ENCODE measurements at regions not wholly inside any gene's neighbourhood (a gene's known extent, or its start where the extent isn't known, plus 50 kb on each side); places are given as distances from the start of the nearest gene placed in this dataset.

GRCh38 chr10:123509338-123509737 is 156.8 kb upstream of the GPR26 start:
- no peak overlapping the region for H2BK20ac ChIP-seq (ENCODE audit: low read depth, low read length, poor library complexity, severe bottlenecking)
- H4K5ac ChIP-seq (ENCODE audit: insufficient read length, low read depth, low read length) = no peak overlapping the region
- no peaks in the 10 kb centered on the region for H3K27me3 ChIP-seq (ENCODE audit: insufficient read depth, low read length)
- H3K23me2 ChIP-seq (ENCODE audit: insufficient read length, low read depth, low read length, poor library complexity, severe bottlenecking) = no peaks in the 10 kb centered on the region
- H3K4me2 ChIP-seq (ENCODE audit: insufficient read depth, insufficient read length, low read length) = no peak overlapping the region
- no peak overlapping the region for H3K27ac ChIP-seq (ENCODE audit: insufficient read length, low read depth, low read length)
- TF ChIP-seq, protein P1, sequence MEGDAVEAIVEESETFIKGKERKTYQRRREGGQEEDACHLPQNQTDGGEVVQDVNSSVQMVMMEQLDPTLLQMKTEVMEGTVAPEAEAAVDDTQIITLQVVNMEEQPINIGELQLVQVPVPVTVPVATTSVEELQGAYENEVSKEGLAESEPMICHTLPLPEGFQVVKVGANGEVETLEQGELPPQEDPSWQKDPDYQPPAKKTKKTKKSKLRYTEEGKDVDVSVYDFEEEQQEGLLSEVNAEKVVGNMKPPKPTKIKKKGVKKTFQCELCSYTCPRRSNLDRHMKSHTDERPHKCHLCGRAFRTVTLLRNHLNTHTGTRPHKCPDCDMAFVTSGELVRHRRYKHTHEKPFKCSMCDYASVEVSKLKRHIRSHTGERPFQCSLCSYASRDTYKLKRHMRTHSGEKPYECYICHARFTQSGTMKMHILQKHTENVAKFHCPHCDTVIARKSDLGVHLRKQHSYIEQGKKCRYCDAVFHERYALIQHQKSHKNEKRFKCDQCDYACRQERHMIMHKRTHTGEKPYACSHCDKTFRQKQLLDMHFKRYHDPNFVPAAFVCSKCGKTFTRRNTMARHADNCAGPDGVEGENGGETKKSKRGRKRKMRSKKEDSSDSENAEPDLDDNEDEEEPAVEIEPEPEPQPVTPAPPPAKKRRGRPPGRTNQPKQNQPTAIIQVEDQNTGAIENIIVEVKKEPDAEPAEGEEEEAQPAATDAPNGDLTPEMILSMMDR (conservative IDR thresholded peaks at IDR 0.05) = no peak
- H3K27ac Mint-ChIP-seq = no peak overlapping the region
- H2BK15ac ChIP-seq (ENCODE audit: low read depth, low read length) = no peak overlapping the region
- H2BK5ac ChIP-seq (ENCODE audit: insufficient read length, low read length) = no peak overlapping the region
- no peak overlapping the region for H3K14ac ChIP-seq (ENCODE audit: insufficient read depth, low read length)
- WGBS (ENCODE audit: extremely low coverage, insufficient read length, low lambda C conversion rate) = no CpG with 5 or more reads among the region's 2 CpGs
- H3K79me1 ChIP-seq (ENCODE audit: insufficient read depth, low read depth, low read length, poor library complexity, severe bottlenecking) = no peaks in the 10 kb centered on the region
- H4K91ac ChIP-seq (ENCODE audit: insufficient read length, low read depth, low read length) = no peak overlapping the region
- no peak overlapping the region for H3K4me3 Mint-ChIP-seq
- no peak overlapping the region for H3K56ac ChIP-seq (ENCODE audit: insufficient read length, low read depth, low read length)
- 0 out of 2 replicates have a peak, but pooled peaks cover 2% of the 10 kb centered on the region for H3K4me1 ChIP-seq (ENCODE audit: insufficient read depth, low read length)
- H3K4me1 Mint-ChIP-seq = peaks cover 18 to 21% of the 10 kb centered on the region in 2 experiments
- no peak overlapping the region for H3K9ac ChIP-seq (ENCODE audit: extremely low read depth, insufficient read length, low read length)
- no peak overlapping the region for H2AFZ ChIP-seq (ENCODE audit: low read length)
- peaks cover 2% of the 10 kb centered on the region for H3K27me3 Mint-ChIP-seq (ENCODE audit: low read depth)
- no peaks in the 10 kb centered on the region for H4K20me1 ChIP-seq (ENCODE audit: control insufficient read depth, insufficient read depth, insufficient read length)
- no peaks in the 10 kb centered on the region for H3K79me2 ChIP-seq (ENCODE audit: insufficient read depth, low read length)
- H4K8ac ChIP-seq (replicated peaks; ENCODE audit: insufficient read length, low read depth, low read length) = no peak overlapping the region
- no peaks in the 10 kb centered on the region; a peak in 1 of 5 replicates for H3K9me3 Mint-ChIP-seq
- DNase-seq = no peak
- no peak overlapping the region for H2BK120ac ChIP-seq (ENCODE audit: low read depth, low read length, poor library complexity, severe bottlenecking)
- no peak overlapping the region for H3K23ac ChIP-seq (ENCODE audit: insufficient read length, low read depth, low read length)
- H3K9me3 ChIP-seq (ENCODE audit: control insufficient read depth, low read depth, low read length) = no peaks in the 10 kb centered on the region
- no peak overlapping the region for H2BK12ac ChIP-seq (ENCODE audit: insufficient read length, low read depth, low read length)
- H3T11ph ChIP-seq (ENCODE audit: low read length) = no peak overlapping the region
- H2AK5ac ChIP-seq (ENCODE audit: insufficient read length, low read length) = no peak overlapping the region
- no peak overlapping the region for H3K4ac ChIP-seq (ENCODE audit: low read depth, low read length)
- H3K36me3 Mint-ChIP-seq (ENCODE audit: insufficient read depth in 1 of 3, low read depth in 3 of 3) = peaks cover 0 to 5% (median 2%) of the 10 kb centered on the region in 3 experiments; a peak in 2 of 7 replicates
- H3K18ac ChIP-seq (ENCODE audit: insufficient read length, low read depth, low read length) = no peak overlapping the region

All from H9 (cell line).